ENCODE measurements at regions not wholly inside any gene's neighbourhood (a gene's known extent, or its start where the extent isn't known, plus 50 kb on each side); places are given as distances from the start of the nearest gene placed in this dataset.
A peak's percentile ranks its signal among the peaks of the same experiment; 100 is the strongest.
"Not testable (repeated sequence)": the region's sequence is repeated elsewhere in the genome, so short reads cannot be mapped to it uniquely, and the experiment has no call there.

DNA sequence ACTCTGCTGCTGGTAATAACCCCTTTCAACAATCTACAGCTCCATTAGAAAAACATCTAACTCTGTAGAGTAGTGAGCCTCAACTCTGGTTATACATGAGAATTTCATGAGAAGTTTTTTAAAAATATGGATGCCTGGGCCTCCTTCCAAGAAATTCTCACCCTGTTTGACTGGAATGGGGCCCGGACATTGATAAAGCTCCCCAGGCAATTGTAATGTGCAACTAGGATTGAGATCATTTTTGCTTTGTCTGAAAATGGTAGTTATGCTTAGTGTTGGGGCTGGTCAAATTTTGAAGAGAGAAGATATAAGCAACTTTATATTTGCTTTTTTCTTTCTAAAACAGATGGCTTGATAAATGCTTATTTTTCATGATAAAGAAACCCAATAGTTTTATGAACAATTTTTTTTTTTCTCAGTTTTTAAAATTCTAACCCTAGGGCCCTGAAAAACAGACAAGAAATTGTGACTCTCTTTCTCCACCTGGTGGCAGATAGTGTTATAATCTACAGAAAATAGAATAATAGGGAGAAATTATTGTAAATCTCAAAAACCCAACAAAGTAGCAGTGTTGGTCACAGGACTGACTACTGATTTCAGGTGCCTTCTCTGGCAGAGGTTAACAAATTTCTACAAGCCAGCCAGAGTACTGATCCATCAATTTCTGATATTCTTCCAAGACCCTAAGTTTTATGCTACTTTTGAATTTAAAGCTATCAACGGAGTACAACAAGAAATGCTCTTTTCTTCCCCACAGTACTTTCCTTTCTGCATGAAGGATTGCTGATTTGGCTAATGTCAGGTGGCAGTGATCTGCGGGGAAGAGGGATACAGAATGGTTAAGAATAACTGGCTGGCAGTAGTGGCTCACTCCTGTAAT, 174.8 kb downstream of the DKK1 start:
- 47 to 60% (median 57%) methylated on average over 3 of the region's 3 CpGs for WGBS, 3 donors
- no peaks in the 10 kb centered on the region for H3K4me1 ChIP-seq (ENCODE audit: control insufficient read depth in 3 of 3, insufficient read depth in 2 of 3, low read depth in 1 of 3, low read length in 2 of 3)
- no peaks in the 10 kb centered on the region for H3K9me3 ChIP-seq (ENCODE audit: control insufficient read depth in 2 of 2, insufficient read depth in 1 of 2, low read depth in 1 of 2, low read length in 1 of 2)
- H3K27me3 ChIP-seq (ENCODE audit: control insufficient read depth in 3 of 3, insufficient read depth in 3 of 3, low read length in 3 of 3) = no peaks in the 10 kb centered on the region
- no peak overlapping the region for H3K27ac ChIP-seq (ENCODE audit: low read depth in 1 of 3, low read length in 2 of 3)
- H3K4me3 ChIP-seq (ENCODE audit: low read depth in 1 of 3, low read length in 3 of 3) = no peak overlapping the region
- H3K36me3 ChIP-seq (ENCODE audit: control insufficient read depth in 3 of 3, insufficient read depth in 2 of 3, low read depth in 1 of 3, low read length in 3 of 3) = no peaks in the 10 kb centered on the region
- peak; percentile 25 to 50 for DNase-seq
- no peak for FAIRE-seq

DNA sequence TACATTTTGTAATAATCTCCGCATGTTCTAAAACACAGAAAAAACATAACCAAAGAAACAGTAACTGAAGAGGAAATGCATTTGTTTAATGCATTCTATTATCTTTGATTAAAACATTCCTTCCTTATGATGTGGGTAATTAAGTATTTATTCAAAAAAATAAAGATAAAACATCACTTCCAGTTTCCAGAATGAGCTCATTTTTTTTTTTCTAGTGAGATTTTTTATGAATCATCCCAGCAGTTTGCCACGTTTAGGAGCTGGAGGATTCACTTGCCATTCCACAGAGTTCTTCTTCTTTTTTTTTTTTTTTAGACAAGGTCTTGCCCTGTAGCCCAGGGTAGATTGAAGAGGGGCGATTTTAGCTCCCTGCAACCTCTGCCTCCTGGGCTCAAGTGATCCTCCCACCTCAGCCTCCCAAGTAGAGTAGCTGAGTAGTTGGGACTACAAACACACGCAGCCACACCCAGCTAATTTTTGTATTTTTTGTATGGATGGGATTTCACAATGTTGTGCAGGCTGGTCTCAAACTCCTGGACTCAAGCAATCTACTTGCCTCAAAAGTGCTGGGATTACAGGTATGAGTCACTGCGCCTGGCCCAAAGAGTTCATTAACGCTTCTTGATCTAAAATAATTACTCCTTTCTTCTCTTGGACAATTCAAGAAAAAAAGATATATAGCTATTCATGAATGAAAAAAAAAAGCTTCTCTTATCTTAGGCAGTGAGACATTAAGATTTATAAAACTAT, 177.3 kb downstream of the DKK1 start:
- H3K36me3 ChIP-seq (ENCODE audit: control insufficient read depth in 3 of 3, insufficient read depth in 2 of 3, low read depth in 1 of 3, low read length in 3 of 3) = no peaks in the 10 kb centered on the region
- FAIRE-seq (no peak), DNase-seq (no peak)

DNA sequence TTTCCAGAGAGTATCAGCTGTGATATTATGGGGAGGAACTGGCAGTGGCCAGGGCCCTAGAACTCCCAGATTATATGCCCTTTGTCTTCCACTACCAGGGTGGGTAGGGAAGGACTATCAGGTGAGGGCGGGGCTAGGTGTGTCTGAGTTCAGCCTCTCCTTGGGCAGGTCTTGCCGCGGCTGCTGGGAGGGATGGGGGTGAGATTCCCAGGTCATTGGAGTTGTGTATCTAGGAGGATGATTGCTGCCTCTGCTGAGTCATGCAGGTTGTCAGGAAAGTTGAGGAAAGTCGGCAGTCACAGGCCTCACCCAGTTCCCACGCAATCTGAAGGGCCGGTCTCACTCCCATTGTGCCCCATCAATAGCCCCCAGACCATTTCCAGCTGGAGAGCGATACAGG, 185.2 kb downstream of the DKK1 start:
- WGBS, 3 donors = 39 to 76% (median 58%) methylated on average over 7 of the region's 7 CpGs
- peak in 1 of 2 donors; percentile 32 for DNase-seq
- FAIRE-seq = no peak
- Histone ChIP-seq H3K27me3 (ENCODE audit: control insufficient read depth in 3 of 3, insufficient read depth in 3 of 3, low read length in 3 of 3) (no peaks in the 10 kb centered on the region), H3K27ac (ENCODE audit: low read depth in 1 of 3, low read length in 2 of 3) (no peak overlapping the region), H3K36me3 (ENCODE audit: control insufficient read depth in 3 of 3, insufficient read depth in 2 of 3, low read depth in 1 of 3, low read length in 3 of 3) (no peaks in the 10 kb centered on the region), H3K4me3 (ENCODE audit: low read depth in 1 of 3, low read length in 3 of 3) (no peak overlapping the region), H3K4me1 (ENCODE audit: control insufficient read depth in 3 of 3, insufficient read depth in 2 of 3, low read depth in 1 of 3, low read length in 2 of 3) (no peaks in the 10 kb centered on the region), H3K9me3 (ENCODE audit: control insufficient read depth in 2 of 2, insufficient read depth in 1 of 2, low read depth in 1 of 2, low read length in 1 of 2) (peaks cover 0 to 12% of the 10 kb centered on the region in 2 donors)

More for the DNA sequence above, 177.3 kb downstream of the DKK1 start:
- no peaks in the 10 kb centered on the region for H3K4me1 ChIP-seq (ENCODE audit: control insufficient read depth in 3 of 3, insufficient read depth in 2 of 3, low read depth in 1 of 3, low read length in 2 of 3)
- 76 to 78% (median 78%) methylated on average over 6 of the region's 6 CpGs for WGBS, 3 donors
- no peak overlapping the region for H3K27ac ChIP-seq (ENCODE audit: low read depth in 1 of 3, low read length in 2 of 3)
- no peak overlapping the region for H3K4me3 ChIP-seq (ENCODE audit: low read depth in 1 of 3, low read length in 3 of 3)
- H3K9me3 ChIP-seq (ENCODE audit: control insufficient read depth in 2 of 2, insufficient read depth in 1 of 2, low read depth in 1 of 2, low read length in 1 of 2) = no peaks in the 10 kb centered on the region
- H3K27me3 ChIP-seq (ENCODE audit: control insufficient read depth in 3 of 3, insufficient read depth in 3 of 3, low read length in 3 of 3) = no peaks in the 10 kb centered on the region

DNA sequence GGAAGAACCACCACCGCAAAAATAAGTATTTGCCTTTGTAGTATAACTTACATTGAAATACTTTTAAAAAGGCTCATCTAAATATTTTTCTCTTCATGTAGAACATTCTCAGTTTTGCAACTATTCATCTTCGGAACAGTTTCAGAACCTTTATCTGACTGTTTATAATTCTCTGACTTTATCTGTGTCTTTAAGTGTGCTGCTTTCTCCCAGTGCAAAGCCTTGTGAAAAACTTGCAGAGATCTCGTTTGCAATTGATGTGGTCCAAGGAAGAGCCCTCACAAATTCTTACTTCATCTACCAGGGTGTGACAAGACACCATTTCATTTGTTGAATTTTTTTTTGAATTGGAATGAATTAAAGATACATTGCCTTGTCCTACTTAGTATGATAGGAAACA, 186.4 kb downstream of the DKK1 start:
- 79 to 83% (median 80%) methylated on average over 3 of the region's 3 CpGs for WGBS, 3 donors
- FAIRE-seq = no peak

DNA sequence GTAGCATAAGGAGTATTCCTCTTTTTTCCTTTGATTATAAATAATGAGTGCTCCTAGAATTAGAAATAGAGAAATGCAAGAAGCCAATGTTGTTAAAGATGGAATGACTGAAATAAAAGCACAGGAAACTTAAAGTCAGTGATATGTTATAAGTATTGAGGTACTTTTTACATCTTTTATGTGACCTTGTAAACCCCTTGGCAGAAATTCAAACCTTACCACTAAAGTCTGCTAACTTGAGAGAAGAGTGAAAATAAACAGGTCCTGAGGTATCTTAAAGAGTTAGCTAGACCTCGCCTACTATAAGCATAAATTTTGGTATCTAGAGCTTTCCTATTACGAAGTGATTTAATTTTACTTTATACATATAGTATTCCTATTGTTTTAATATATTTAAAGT, 188.2 kb downstream of the DKK1 start:
- 58 to 79% (median 59%) methylated on average over 2 of the region's 2 CpGs for WGBS, 3 donors
- no peak for FAIRE-seq
- H3K4me3 ChIP-seq (ENCODE audit: low read depth in 1 of 3, low read length in 3 of 3) = no peak overlapping the region
- no peaks in the 10 kb centered on the region for H3K36me3 ChIP-seq (ENCODE audit: control insufficient read depth in 3 of 3, insufficient read depth in 2 of 3, low read depth in 1 of 3, low read length in 3 of 3)
- H3K4me1 ChIP-seq (ENCODE audit: control insufficient read depth in 3 of 3, insufficient read depth in 2 of 3, low read depth in 1 of 3, low read length in 2 of 3) = no peaks in the 10 kb centered on the region
- DNase-seq = no peak
- no peaks in the 10 kb centered on the region for H3K27me3 ChIP-seq (ENCODE audit: control insufficient read depth in 3 of 3, insufficient read depth in 3 of 3, low read length in 3 of 3)
- H3K27ac ChIP-seq (ENCODE audit: low read depth in 1 of 3, low read length in 2 of 3) = no peak overlapping the region
- H3K9me3 ChIP-seq (ENCODE audit: control insufficient read depth in 2 of 2, insufficient read depth in 1 of 2, low read depth in 1 of 2, low read length in 1 of 2) = peaks cover 0 to 12% of the 10 kb centered on the region in 2 donors

More for the DNA sequence above, 186.4 kb downstream of the DKK1 start:
- no peak for DNase-seq
- no peaks in the 10 kb centered on the region for H3K36me3 ChIP-seq (ENCODE audit: control insufficient read depth in 3 of 3, insufficient read depth in 2 of 3, low read depth in 1 of 3, low read length in 3 of 3)
- H3K27ac ChIP-seq (ENCODE audit: low read depth in 1 of 3, low read length in 2 of 3) = no peak overlapping the region
- H3K4me3 ChIP-seq (ENCODE audit: low read depth in 1 of 3, low read length in 3 of 3) = no peak overlapping the region
- H3K4me1 ChIP-seq (ENCODE audit: control insufficient read depth in 3 of 3, insufficient read depth in 2 of 3, low read depth in 1 of 3, low read length in 2 of 3) = no peaks in the 10 kb centered on the region
- no peaks in the 10 kb centered on the region for H3K27me3 ChIP-seq (ENCODE audit: control insufficient read depth in 3 of 3, insufficient read depth in 3 of 3, low read length in 3 of 3)
- H3K9me3 ChIP-seq (ENCODE audit: control insufficient read depth in 2 of 2, insufficient read depth in 1 of 2, low read depth in 1 of 2, low read length in 1 of 2) = peaks cover 0 to 12% of the 10 kb centered on the region in 2 donors

DNA sequence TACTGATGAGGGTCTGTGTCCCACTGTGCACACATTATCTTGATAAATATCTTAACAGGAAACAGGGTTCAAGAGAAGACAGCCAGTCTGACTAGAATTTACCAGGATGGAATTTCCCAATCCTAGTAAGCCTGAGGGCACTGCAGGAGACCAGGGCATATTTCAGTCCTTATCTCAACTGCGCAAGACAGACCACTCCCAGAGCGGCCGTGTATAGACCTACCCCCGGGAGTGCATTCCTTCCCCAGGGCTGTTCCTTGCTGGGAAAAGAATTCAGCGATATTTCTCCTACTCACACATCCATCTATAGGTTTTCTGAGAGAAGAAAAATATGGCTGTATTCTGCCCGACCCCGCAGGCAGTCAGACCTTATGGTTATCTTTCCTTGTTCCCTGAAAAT, 191.3 kb downstream of the DKK1 start:
- H3K27me3 ChIP-seq (ENCODE audit: control insufficient read depth in 3 of 3, insufficient read depth in 3 of 3, low read length in 3 of 3); H3K9me3 ChIP-seq (ENCODE audit: control insufficient read depth in 2 of 2, insufficient read depth in 1 of 2, low read depth in 1 of 2, low read length in 1 of 2); H3K27ac ChIP-seq (ENCODE audit: low read depth in 1 of 3, low read length in 2 of 3); H3K36me3 ChIP-seq (ENCODE audit: control insufficient read depth in 3 of 3, insufficient read depth in 2 of 3, low read depth in 1 of 3, low read length in 3 of 3); DNase-seq; H3K4me3 ChIP-seq (ENCODE audit: low read depth in 1 of 3, low read length in 3 of 3); FAIRE-seq; H3K4me1 ChIP-seq (ENCODE audit: control insufficient read depth in 3 of 3, insufficient read depth in 2 of 3, low read depth in 1 of 3, low read length in 2 of 3): not testable (repeated sequence)
- WGBS, 3 donors = 81 to 91% (median 83%) methylated on average over 7 of the region's 7 CpGs

DNA sequence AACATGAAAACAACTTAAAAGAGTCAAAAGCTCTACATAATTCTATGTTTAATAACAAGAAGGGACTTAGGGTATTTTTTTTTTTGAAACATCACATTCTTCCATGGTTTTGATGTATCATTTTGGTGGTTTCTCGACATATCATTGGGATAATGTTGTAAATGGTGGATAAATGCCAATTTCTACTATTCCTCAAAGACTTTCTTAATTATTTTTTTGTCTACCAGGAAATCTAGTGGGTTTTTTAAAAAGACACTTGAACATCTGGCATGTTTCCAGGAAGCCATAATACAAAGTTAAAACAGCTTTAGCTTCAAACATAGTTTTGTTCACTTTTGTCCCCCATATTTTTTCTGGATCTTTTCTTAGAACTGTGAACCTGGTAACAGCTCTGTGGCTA, 200.4 kb downstream of the DKK1 start:
- no peak for FAIRE-seq
- 38 to 53% (median 50%) methylated on average over 1 of the region's 1 CpG for WGBS, 3 donors

DNA sequence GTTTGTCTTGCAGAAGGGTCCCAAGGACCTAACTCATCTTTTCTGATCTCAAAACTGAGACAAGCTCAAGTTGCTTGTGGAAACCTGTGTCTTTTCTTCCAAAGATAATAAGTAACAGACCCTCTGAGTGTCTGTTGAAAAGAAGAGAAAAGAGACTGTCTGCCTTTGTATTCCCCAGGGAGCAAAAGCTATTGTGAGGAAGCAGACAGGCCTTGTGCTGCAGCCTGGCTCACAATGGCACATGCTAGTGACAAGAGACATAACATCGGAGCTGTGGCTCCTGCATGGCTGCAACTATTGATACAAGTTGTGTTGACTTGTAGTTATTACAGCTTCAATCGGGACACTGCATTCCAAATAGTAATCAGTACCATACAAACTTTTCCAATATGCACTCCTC, 202.9 kb downstream of the DKK1 start:
- WGBS, 3 donors = 30 to 50% (median 42%) methylated on average over 2 of the region's 2 CpGs
- no peak overlapping the region for H3K27ac ChIP-seq (ENCODE audit: low read depth in 1 of 3, low read length in 2 of 3)
- H3K4me3 ChIP-seq (ENCODE audit: low read depth in 1 of 3, low read length in 3 of 3) = no peak overlapping the region
- H3K4me1 ChIP-seq (ENCODE audit: control insufficient read depth in 3 of 3, insufficient read depth in 2 of 3, low read depth in 1 of 3, low read length in 2 of 3) = no peaks in the 10 kb centered on the region
- FAIRE-seq = no peak
- no peaks in the 10 kb centered on the region for H3K27me3 ChIP-seq (ENCODE audit: control insufficient read depth in 3 of 3, insufficient read depth in 3 of 3, low read length in 3 of 3)
- no peak for DNase-seq
- H3K36me3 ChIP-seq (ENCODE audit: control insufficient read depth in 3 of 3, insufficient read depth in 2 of 3, low read depth in 1 of 3, low read length in 3 of 3) = no peaks in the 10 kb centered on the region
- no peaks in the 10 kb centered on the region for H3K9me3 ChIP-seq (ENCODE audit: control insufficient read depth in 2 of 2, insufficient read depth in 1 of 2, low read depth in 1 of 2, low read length in 1 of 2)

More for the DNA sequence above, 200.4 kb downstream of the DKK1 start:
- Histone ChIP-seq H3K4me3 (ENCODE audit: low read depth in 1 of 3, low read length in 3 of 3) (no peak overlapping the region), H3K9me3 (ENCODE audit: control insufficient read depth in 2 of 2, insufficient read depth in 1 of 2, low read depth in 1 of 2, low read length in 1 of 2) (peaks cover 0 to 9% of the 10 kb centered on the region in 2 donors), H3K36me3 (ENCODE audit: control insufficient read depth in 3 of 3, insufficient read depth in 2 of 3, low read depth in 1 of 3, low read length in 3 of 3) (no peaks in the 10 kb centered on the region), H3K4me1 (ENCODE audit: control insufficient read depth in 3 of 3, insufficient read depth in 2 of 3, low read depth in 1 of 3, low read length in 2 of 3) (no peaks in the 10 kb centered on the region), H3K27ac (ENCODE audit: low read depth in 1 of 3, low read length in 2 of 3) (no peak overlapping the region), H3K27me3 (ENCODE audit: control insufficient read depth in 3 of 3, insufficient read depth in 3 of 3, low read length in 3 of 3) (no peaks in the 10 kb centered on the region)
- no peak for DNase-seq
